ENCODE measurements at regions not wholly inside any gene's neighbourhood (a gene's known extent, or its start where the extent isn't known, plus 50 kb on each side); places are given as distances from the start of the nearest gene placed in this dataset.

- ChIA-PET POLR2A (no interaction called here), CTCF (ENCODE audit: unreplicated experiment) (no interaction called here)
- DNase-seq (ENCODE audit: low spot score) = no peak
These were observed 1644.4 kb downstream of the FAM181B start for GRCh38 chr11:81089242-81089641.

GRCh38 chr11:81080476-81080875, 1639.6 kb upstream of the TENM4 start:
- no peak overlapping the region for H2AFZ ChIP-seq (ENCODE audit: low read length)
- H4K20me1 ChIP-seq (ENCODE audit: insufficient read depth, low read length) = no peaks in the 10 kb centered on the region
- no peaks in the 10 kb centered on the region for H3K9me3 ChIP-seq (ENCODE audit: low read length)
- ChIA-PET CTCF (ENCODE audit: unreplicated experiment) (no interaction called here), POLR2A (no interaction called here)
- intact Hi-C loops (cut with micrococcal nuclease; ENCODE audit: unreplicated experiment) = no loop called here
- no peak overlapping the region for H3K4me3 ChIP-seq (ENCODE audit: low read depth, low read length, poor library complexity, severe bottlenecking)
- no peaks in the 10 kb centered on the region for H3K36me3 ChIP-seq (ENCODE audit: insufficient read depth, low read length)
- no peaks in the 10 kb centered on the region for H3K79me2 ChIP-seq (ENCODE audit: insufficient read depth, low read depth, low read length)
- H3K27ac ChIP-seq (ENCODE audit: low read depth, low read length, poor library complexity, severe bottlenecking) = no peak overlapping the region
- no peaks in the 10 kb centered on the region for H3K4me1 ChIP-seq (ENCODE audit: insufficient read depth, low read length, poor library complexity, severe bottlenecking)
- H3K4me2 ChIP-seq (ENCODE audit: low read length) = no peak overlapping the region
- BruUV-seq (replicated peaks) = no TSS peak
- no peak for DNase-seq (ENCODE audit: low spot score)
- TF ChIP-seq CTCF (conservative IDR thresholded peaks at IDR 0.05; ENCODE audit: low read length) (no peak), EZH2phosphoT487 (IDR thresholded peaks at IDR 0.05; ENCODE audit: borderline replicate concordance, low read depth, low read length) (no peak)
- H3K9me2 ChIP-seq (ENCODE audit: insufficient read depth, low read length) = no peaks in the 10 kb centered on the region

More at GRCh38 chr11:81089242-81089641, 1644.4 kb downstream of the FAM181B start:
- H3K79me2 ChIP-seq (ENCODE audit: insufficient read depth, low read depth, low read length) = no peaks in the 10 kb centered on the region
- no peaks in the 10 kb centered on the region for H3K9me3 ChIP-seq (ENCODE audit: low read length)
- H3K4me1 ChIP-seq (ENCODE audit: insufficient read depth, low read length, poor library complexity, severe bottlenecking) = no peaks in the 10 kb centered on the region
- H3K4me3 ChIP-seq (ENCODE audit: low read depth, low read length, poor library complexity, severe bottlenecking) = no peak overlapping the region
- no peaks in the 10 kb centered on the region for H3K9me2 ChIP-seq (ENCODE audit: insufficient read depth, low read length)
- intact Hi-C loops (cut with micrococcal nuclease; ENCODE audit: unreplicated experiment) = no loop called here
- TF ChIP-seq CTCF (conservative IDR thresholded peaks at IDR 0.05; ENCODE audit: low read length) (no peak), EZH2phosphoT487 (IDR thresholded peaks at IDR 0.05; ENCODE audit: borderline replicate concordance, low read depth, low read length) (no peak)
- no peak overlapping the region for H3K4me2 ChIP-seq (ENCODE audit: low read length)
- H2AFZ ChIP-seq (ENCODE audit: low read length) = no peak overlapping the region
- no TSS peak for BruUV-seq (replicated peaks)
- H3K36me3 ChIP-seq (ENCODE audit: insufficient read depth, low read length) = no peaks in the 10 kb centered on the region
- no peak overlapping the region for H3K27ac ChIP-seq (ENCODE audit: low read depth, low read length, poor library complexity, severe bottlenecking)
- H4K20me1 ChIP-seq (ENCODE audit: insufficient read depth, low read length) = no peaks in the 10 kb centered on the region

- no peaks in the 10 kb centered on the region for H3K36me3 ChIP-seq (ENCODE audit: insufficient read depth, low read length)
- BruUV-seq (replicated peaks) = no TSS peak
- DNase-seq (ENCODE audit: low spot score) = no peak
- H4K20me1 ChIP-seq (ENCODE audit: insufficient read depth, low read length) = no peaks in the 10 kb centered on the region
- no peaks in the 10 kb centered on the region for H3K4me1 ChIP-seq (ENCODE audit: insufficient read depth, low read length, poor library complexity, severe bottlenecking)
- intact Hi-C loops (cut with micrococcal nuclease; ENCODE audit: unreplicated experiment) = no loop called here
- ChIA-PET POLR2A (no interaction called here), CTCF (ENCODE audit: unreplicated experiment) (no interaction called here)
- no peak for TF ChIP-seq EZH2phosphoT487 (IDR thresholded peaks at IDR 0.05; ENCODE audit: borderline replicate concordance, low read depth, low read length)
- TF ChIP-seq CTCF (conservative IDR thresholded peaks at IDR 0.05; ENCODE audit: low read length) = no peak
- H2AFZ ChIP-seq (ENCODE audit: low read length) = no peak overlapping the region
- no peaks in the 10 kb centered on the region for H3K9me2 ChIP-seq (ENCODE audit: insufficient read depth, low read length)
- H3K9me3 ChIP-seq (ENCODE audit: low read length) = no peaks in the 10 kb centered on the region
- no peaks in the 10 kb centered on the region for H3K79me2 ChIP-seq (ENCODE audit: insufficient read depth, low read depth, low read length)
- no peak overlapping the region for H3K27ac ChIP-seq (ENCODE audit: low read depth, low read length, poor library complexity, severe bottlenecking)
- H3K4me3 ChIP-seq (ENCODE audit: low read depth, low read length, poor library complexity, severe bottlenecking) = no peak overlapping the region
- no peak overlapping the region for H3K4me2 ChIP-seq (ENCODE audit: low read length)
These were observed 1631.4 kb upstream of the TENM4 start for GRCh38 chr11:81072273-81072672.
